Left colon (tissue), 2 donors: ENCODE measurements at regions not wholly inside any gene's neighbourhood (a gene's known extent, or its start where the extent isn't known, plus 50 kb on each side); places are given as distances from the start of the nearest gene placed in this dataset.
"Not testable (repeated sequence)": the region's sequence is repeated elsewhere in the genome, so short reads cannot be mapped to it uniquely, and the experiment has no call there.

ENCODE experiments used
- ATAC-seq: fragments of 200-7000 bp; cut with Tn5 transposase; one replicate; pipeline ENCODE4 v1.9.1; 2020; ENCODE audit warnings: mild to moderate bottlenecking, moderate library complexity
- DNase-seq, 2 donors: peaks; one replicate each; pipeline ENCODE4 v3.0.0-alpha.2; 2020
- intact Hi-C, 2 donors: fragments of 100-400 bp; cut with DNase I in 1 of 2; cut with micrococcal nuclease in 1 of 2; formaldehyde crosslinking; loops; one replicate each; pipeline versions ENCODE4 v1.11.2 to v1.14.0; 2022; cut with DNase I, micrococcal nuclease
- donor health status: DM: no; HTN: no; CAD: no.
- donor health status: DM: yes; HTN: yes; CAD: no.

- no peak for DNase-seq
- intact Hi-C loops = no loop called here
- ATAC-seq = no peak
These were observed 576.4 kb upstream of the TBL1XR1 start for GRCh38 chr3:177773717-177774116.

GRCh38 chr3:177776661-177777101 is 579.4 kb upstream of the TBL1XR1 start:
- intact Hi-C loops = no loop called here
- ATAC-seq (no peak), DNase-seq (no peak)

- peak; percentile 30 to 66 for DNase-seq
- intact Hi-C loops = no loop called here
- peak; percentile 96 for ATAC-seq
These were observed 580.4 kb upstream of the TBL1XR1 start for GRCh38 chr3:177777699-177778098.

GRCh38 chr3:177778633-177779032 is 581.4 kb upstream of the TBL1XR1 start:
- DNase-seq (no peak), ATAC-seq (no peak)
- intact Hi-C loops = no loop called here

- intact Hi-C loops = no loop called here
- ATAC-seq = no peak
- no peak for DNase-seq
These were observed 584.4 kb upstream of the TBL1XR1 start for GRCh38 chr3:177781686-177782161.

- no peak for ATAC-seq
- intact Hi-C loops = no loop called here
- no peak for DNase-seq
These were observed 586.1 kb upstream of the TBL1XR1 start for GRCh38 chr3:177783338-177783737.

GRCh38 chr3:177783767-177784166 is 586.5 kb upstream of the TBL1XR1 start:
- intact Hi-C loops = no loop called here
- ATAC-seq (no peak), DNase-seq (no peak)

- intact Hi-C loops = no loop called here
- DNase-seq (no peak), ATAC-seq (no peak)
These were observed 590.2 kb upstream of the TBL1XR1 start for GRCh38 chr3:177787279-177788041.

GRCh38 chr3:177789500-177789899 is 592.2 kb upstream of the TBL1XR1 start:
- intact Hi-C loops = no loop called here

GRCh38 chr3:177792311-177793030 is 595.2 kb upstream of the TBL1XR1 start:
- DNase-seq (no peak), ATAC-seq (no peak)
- intact Hi-C loops = no loop called here

More at GRCh38 chr3:177789500-177789899, 592.2 kb upstream of the TBL1XR1 start:
- ATAC-seq (no peak), DNase-seq (no peak)

- DNase-seq (no peak), ATAC-seq (no peak)
These were observed 596.2 kb upstream of the TBL1XR1 start for GRCh38 chr3:177793451-177793850.

GRCh38 chr3:177795216-177795615 is 597.9 kb upstream of the TBL1XR1 start:
- no peak for DNase-seq
- no peak for ATAC-seq
- intact Hi-C loops = no loop called here

More at GRCh38 chr3:177793451-177793850, 596.2 kb upstream of the TBL1XR1 start:
- intact Hi-C loops = no loop called here

- DNase-seq = no peak
- ATAC-seq = no peak
- intact Hi-C loops = no loop called here
These were observed 598.6 kb upstream of the TBL1XR1 start for GRCh38 chr3:177795859-177796258.

GRCh38 chr3:177800147-177800546 is 602.9 kb upstream of the TBL1XR1 start:
- DNase-seq, intact Hi-C loops, ATAC-seq: not testable (repeated sequence)

GRCh38 chr3:177800561-177800960 is 603.3 kb upstream of the TBL1XR1 start:
- ATAC-seq = no peak
- DNase-seq = no peak
- intact Hi-C loops = no loop called here

GRCh38 chr3:177802151-177802900 is 605.0 kb upstream of the TBL1XR1 start:
- DNase-seq (no peak), ATAC-seq (no peak)
- intact Hi-C loops = no loop called here

- ATAC-seq = no peak
- intact Hi-C loops = no loop called here
- no peak for DNase-seq
These were observed 606.2 kb upstream of the TBL1XR1 start for GRCh38 chr3:177803500-177803899.

- DNase-seq = no peak
- intact Hi-C loops = no loop called here
- ATAC-seq = no peak
These were observed 606.8 kb upstream of the TBL1XR1 start for GRCh38 chr3:177804032-177804431.

- ATAC-seq (no peak), DNase-seq (no peak)
- intact Hi-C loops = no loop called here
These were observed 607.4 kb upstream of the TBL1XR1 start for GRCh38 chr3:177804646-177805045.
